RWPE2 (cell line): ENCODE measurements at regions not wholly inside any gene's neighbourhood (a gene's known extent, or its start where the extent isn't known, plus 50 kb on each side); places are given as distances from the start of the nearest gene placed in this dataset.

Experiments used
- ATAC-seq: fragments of 200-7000 bp; cut with Tn5 transposase; 3 replicates; pipeline ENCODE4 v1.9.1; 2021; ENCODE audit warnings: low read depth
- DNase-seq: peaks from one replicate; pipeline ENCODE4 v3.0.0-alpha.2; 2020; ENCODE audit warnings: low spot score
- H3K27ac ChIP-seq: fragments of 450-650 bp; 2 replicates; pipeline ENCODE4 v1.5.1; 2017; ENCODE audit warnings: mild to moderate bottlenecking; ENCODE audit not compliant: poor library complexity, severe bottlenecking
- H3K27me3 ChIP-seq: fragments of 250-450 bp; sonication (Bioruptor Pico); 2 replicates; pipeline ENCODE4 v1.5.1; 2021; ENCODE audit warnings: mild to moderate bottlenecking, moderate library complexity; ENCODE audit not compliant: insufficient read depth, poor library complexity, severe bottlenecking
- H3K36me3 ChIP-seq: fragments of 250-450 bp; sonication (Bioruptor Pico); 2 replicates; pipeline ENCODE4 v1.5.1; 2020; ENCODE audit warnings: low read depth, mild to moderate bottlenecking, moderate library complexity
- H3K4me1 ChIP-seq: fragments of 250-450 bp; sonication (Bioruptor Pico); 2 replicates; pipeline ENCODE4 v1.5.1; 2021; ENCODE audit warnings: mild to moderate bottlenecking, moderate library complexity; ENCODE audit not compliant: insufficient read depth, poor library complexity, severe bottlenecking
- H3K4me3 ChIP-seq: fragments of 250-450 bp; sonication (Bioruptor Pico); 2 replicates; pipeline ENCODE4 v1.5.1; 2021; ENCODE audit warnings: mild to moderate bottlenecking, moderate library complexity; ENCODE audit not compliant: severe bottlenecking
- H3K9me3 ChIP-seq: fragments of 250-450 bp; sonication (Bioruptor Pico); 2 replicates; pipeline ENCODE4 v1.5.1; 2021; ENCODE audit warnings: mild to moderate bottlenecking, moderate library complexity; ENCODE audit not compliant: severe bottlenecking
- CTCF ChIP-seq: fragments of 450-650 bp; IDR thresholded peaks from one replicate; pipeline ENCODE4 v1.5.1; 2017; ENCODE audit warnings: mild to moderate bottlenecking, moderate library complexity; ENCODE audit not compliant: poor library complexity, severe bottlenecking

DNA sequence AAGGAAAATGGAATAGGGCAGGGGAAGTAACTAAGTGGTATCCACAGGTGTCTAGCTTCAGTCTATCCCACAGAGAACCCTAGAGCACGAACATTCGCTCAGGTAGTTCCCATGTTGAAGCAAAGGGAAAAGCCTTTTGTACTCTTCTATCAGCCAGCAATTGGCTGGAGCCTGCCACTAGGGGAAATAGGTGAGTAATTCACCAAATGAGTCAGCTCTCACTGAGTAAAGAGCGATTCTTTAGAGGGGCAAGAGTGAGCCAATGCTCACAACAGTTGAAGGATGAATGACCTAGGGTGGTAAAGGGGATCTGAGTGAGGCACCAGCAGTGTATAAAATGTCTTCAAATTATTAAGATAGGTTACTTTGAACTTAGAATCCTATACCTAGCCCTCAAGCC, 94.1 kb upstream of the ZNF800 start:
- Histone ChIP-seq H3K9me3 (no peaks in the 10 kb centered on the region), H3K27me3 (no peaks in the 10 kb centered on the region), H3K4me3 (no peak overlapping the region), H3K4me1 (no peaks in the 10 kb centered on the region), H3K27ac (no peak overlapping the region), H3K36me3 (no peaks in the 10 kb centered on the region)
- peak; percentile 73; the same call in 2 of the 3 replicates for ATAC-seq
- DNase-seq: no peak
- TF ChIP-seq CTCF: no peak

- H3K4me1 ChIP-seq: no peaks in the 10 kb centered on the region
- ATAC-seq (no peak), DNase-seq (no peak)
- H3K9me3 ChIP-seq: no peaks in the 10 kb centered on the region
- H3K4me3 ChIP-seq: no peak overlapping the region
- TF ChIP-seq CTCF: no peak
- H3K27ac ChIP-seq: no peak overlapping the region
- H3K36me3 ChIP-seq: no peaks in the 10 kb centered on the region
- peaks cover 6% of the 10 kb centered on the region for H3K27me3 ChIP-seq
Observed at GRCh38 chr7:127485482-127485881, 93.0 kb upstream of the ZNF800 start.

- peaks cover 6% of the 10 kb centered on the region for H3K27me3 ChIP-seq
- no peak overlapping the region for H3K4me3 ChIP-seq
- H3K27ac ChIP-seq: no peak overlapping the region
- H3K36me3 ChIP-seq: no peaks in the 10 kb centered on the region
- no peaks in the 10 kb centered on the region for H3K4me1 ChIP-seq
- TF ChIP-seq CTCF: no peak
- H3K9me3 ChIP-seq: no peaks in the 10 kb centered on the region
- ATAC-seq (no peak), DNase-seq (no peak)
Observed at GRCh38 chr7:127484954-127485353, 92.4 kb upstream of the ZNF800 start.

DNA sequence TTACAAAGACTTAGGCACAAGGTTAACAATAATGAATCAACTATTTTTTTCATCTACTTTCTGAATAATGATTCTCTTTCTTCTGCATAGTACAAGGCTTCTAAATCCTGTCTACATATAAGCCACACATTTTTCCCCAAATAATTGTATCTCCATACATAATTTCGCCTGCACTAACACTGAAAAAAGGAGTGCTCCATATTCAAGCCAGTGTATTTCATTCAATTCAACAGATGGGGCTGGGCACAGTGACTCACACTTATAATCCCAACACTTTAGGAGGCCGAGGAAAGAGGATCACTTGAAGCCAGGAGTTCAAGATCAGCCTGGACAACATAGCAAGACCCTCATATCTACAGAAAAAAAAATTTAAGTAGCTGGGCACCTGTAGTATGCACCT, 86.0 kb upstream of the ZNF800 start:
- Histone ChIP-seq H3K27me3 (peaks cover 15% of the 10 kb centered on the region), H3K9me3 (no peaks in the 10 kb centered on the region), H3K4me3 (no peak overlapping the region), H3K4me1 (no peaks in the 10 kb centered on the region), H3K27ac (no peak overlapping the region), H3K36me3 (no peaks in the 10 kb centered on the region)
- TF ChIP-seq CTCF: no peak
- no peak for ATAC-seq
- DNase-seq: no peak

GRCh38 chr7:127478024-127478355, 85.5 kb upstream of the ZNF800 start:
- Histone ChIP-seq H3K36me3 (no peaks in the 10 kb centered on the region), H3K27ac (no peak overlapping the region), H3K27me3 (peaks cover 15% of the 10 kb centered on the region), H3K4me3 (no peak overlapping the region), H3K4me1 (no peaks in the 10 kb centered on the region), H3K9me3 (no peaks in the 10 kb centered on the region)
- ATAC-seq: no peak
- no peak for TF ChIP-seq CTCF
- DNase-seq: no peak
